WTC11 (cell line): ENCODE measurements at regions not wholly inside any gene's neighbourhood (a gene's known extent, or its start where the extent isn't known, plus 50 kb on each side); places are given as distances from the start of the nearest gene placed in this dataset.

Source experiments
- ATAC-seq: fragments of 200-7000 bp; cut with Tn5 transposase; 2 replicates; pipeline ENCODE4 v1.10.0; 2021; ENCODE audit warnings: mild to moderate bottlenecking, moderate library complexity
- CTCF ChIA-PET: fragments of 300-600 bp; sonication (Branson Sonifier 250); formaldehyde crosslinking; loops from one replicate; lab custom pipeline; 2021; ENCODE audit warnings: antibody characterized with exemption; lab: Charles Lee
- POLR2A ChIA-PET: fragments of 350-600 bp; sonication (Branson Sonifier 250); formaldehyde crosslinking; loops from one replicate; lab custom pipeline; 2021; ENCODE audit warnings: antibody characterized with exemption; lab: Charles Lee
- DNase-seq: peaks from one replicate; pipeline ENCODE4 v3.0.0; 2021; ENCODE audit warnings: low spot score
- H3K27ac Mint-ChIP-seq: 2 replicates; pipeline ENCODE4 v1.8.0; 2021; ENCODE audit warnings: mixed read lengths
- H3K27me3 Mint-ChIP-seq: 2 replicates; pipeline ENCODE4 v1.8.0; 2021; ENCODE audit warnings: low read depth, mild to moderate bottlenecking, moderate library complexity, mixed read lengths
- H3K36me3 Mint-ChIP-seq: 2 replicates; pipeline ENCODE4 v1.8.0; 2021; ENCODE audit warnings: mixed read lengths
- H3K4me1 Mint-ChIP-seq: 2 replicates; pipeline ENCODE4 v1.8.0; 2022; ENCODE audit warnings: mixed read lengths
- H3K4me3 Mint-ChIP-seq: 2 replicates; pipeline ENCODE4 v1.8.0; 2021; ENCODE audit warnings: mild to moderate bottlenecking, moderate library complexity, mixed read lengths
- H3K9me3 Mint-ChIP-seq: 2 replicates; pipeline ENCODE4 v1.8.0; 2021; ENCODE audit warnings: mixed read lengths
- ATF1 ChIP-seq: sonication (generic); formaldehyde crosslinking; IDR thresholded peaks from 2 replicates; pipeline ENCODE4 v1.8.1; 2023; ENCODE audit warnings: mild to moderate bottlenecking, moderate library complexity, missing genetic modification reagents
- CBFB ChIP-seq: sonication (generic); formaldehyde crosslinking; IDR thresholded peaks from 2 replicates; pipeline ENCODE4 v1.8.1; 2022; ENCODE audit warnings: mild to moderate bottlenecking, low read depth, missing genetic modification reagents
- CREM ChIP-seq: sonication (generic); formaldehyde crosslinking; IDR thresholded peaks from 2 replicates; pipeline ENCODE4 v1.8.1; 2022; ENCODE audit warnings: mild to moderate bottlenecking, missing genetic modification reagents, moderate library complexity
- GABPB1 ChIP-seq: sonication (generic); formaldehyde crosslinking; IDR thresholded peaks from 2 replicates; pipeline ENCODE4 v1.8.1; 2023; ENCODE audit warnings: mild to moderate bottlenecking, missing genetic modification reagents
- IRF2 ChIP-seq: sonication (generic); formaldehyde crosslinking; IDR thresholded peaks from 2 replicates; pipeline ENCODE4 v1.8.0; 2022; ENCODE audit warnings: low read depth, missing genetic modification reagents, borderline replicate concordance
- MXD4 ChIP-seq: fragments of 250-450 bp; sonication (Bioruptor Pico); IDR thresholded peaks from 2 replicates; pipeline ENCODE4 v1.8.0; 2021; ENCODE audit warnings: mild to moderate bottlenecking, moderate library complexity, borderline replicate concordance
- NFYB ChIP-seq: sonication (generic); formaldehyde crosslinking; conservative IDR thresholded peaks from 2 replicates; pipeline ENCODE4 v1.8.0; 2022; ENCODE audit warnings: low read depth, missing genetic modification reagents
- NR2C2 ChIP-seq: sonication (generic); formaldehyde crosslinking; IDR thresholded peaks from 2 replicates; pipeline ENCODE4 v1.8.0; 2022; ENCODE audit warnings: mild to moderate bottlenecking, missing genetic modification reagents
- NR3C1 ChIP-seq: sonication (generic); formaldehyde crosslinking; conservative IDR thresholded peaks from 2 replicates; pipeline ENCODE4 v1.8.1; 2023; ENCODE audit warnings: low read depth, mild to moderate bottlenecking, missing genetic modification reagents
- TCF7 ChIP-seq: sonication (generic); formaldehyde crosslinking; IDR thresholded peaks from 2 replicates; pipeline ENCODE4 v1.8.0; 2022; ENCODE audit warnings: mild to moderate bottlenecking, low read depth, missing genetic modification reagents, moderate library complexity
- TEAD1 ChIP-seq: sonication (generic); formaldehyde crosslinking; IDR thresholded peaks from 2 replicates; pipeline ENCODE4 v1.8.0; 2022; ENCODE audit warnings: mild to moderate bottlenecking, missing genetic modification reagents
- TEAD4 ChIP-seq: sonication (generic); formaldehyde crosslinking; IDR thresholded peaks from 2 replicates; pipeline ENCODE4 v1.8.0; 2022; ENCODE audit warnings: mild to moderate bottlenecking, missing genetic modification reagents
- ZBTB21 ChIP-seq: sonication (generic); formaldehyde crosslinking; IDR thresholded peaks from 2 replicates; pipeline ENCODE4 v1.8.1; 2023; ENCODE audit warnings: mild to moderate bottlenecking, missing genetic modification reagents, borderline replicate concordance
- ZNF232 ChIP-seq: sonication (generic); formaldehyde crosslinking; IDR thresholded peaks from 2 replicates; pipeline ENCODE4 v1.8.0; 2022; ENCODE audit warnings: mild to moderate bottlenecking, missing genetic modification reagents
- TF ChIP-seq, protein P1 (sequence below): sonication (generic); formaldehyde crosslinking; IDR thresholded peaks from 2 replicates; pipeline ENCODE4 v1.8.0; 2023; ENCODE audit warnings: missing genetic modification reagents
- TF ChIP-seq, protein P2 (sequence below): fragments of 200-600 bp; IDR thresholded peaks from 2 replicates; pipeline ENCODE4 v1.8.0; 2022; ENCODE audit warnings: antibody characterized with exemption
- TF ChIP-seq, protein P3 (sequence below): sonication (generic); formaldehyde crosslinking; IDR thresholded peaks from 2 replicates; pipeline ENCODE4 v1.8.0; 2022; ENCODE audit warnings: missing genetic modification reagents
- TF ChIP-seq, protein P4 (sequence below): fragments of 250-450 bp; sonication (Bioruptor Pico); IDR thresholded peaks from 2 replicates; pipeline ENCODE4 v1.9.0; 2021; ENCODE audit warnings: mild to moderate bottlenecking
- TF ChIP-seq, protein P5 (sequence below): fragments of 250-450 bp; sonication (Bioruptor Pico); IDR thresholded peaks from 2 replicates; pipeline ENCODE4 v1.9.0; 2021; ENCODE audit warnings: mild to moderate bottlenecking, borderline replicate concordance

DNA sequence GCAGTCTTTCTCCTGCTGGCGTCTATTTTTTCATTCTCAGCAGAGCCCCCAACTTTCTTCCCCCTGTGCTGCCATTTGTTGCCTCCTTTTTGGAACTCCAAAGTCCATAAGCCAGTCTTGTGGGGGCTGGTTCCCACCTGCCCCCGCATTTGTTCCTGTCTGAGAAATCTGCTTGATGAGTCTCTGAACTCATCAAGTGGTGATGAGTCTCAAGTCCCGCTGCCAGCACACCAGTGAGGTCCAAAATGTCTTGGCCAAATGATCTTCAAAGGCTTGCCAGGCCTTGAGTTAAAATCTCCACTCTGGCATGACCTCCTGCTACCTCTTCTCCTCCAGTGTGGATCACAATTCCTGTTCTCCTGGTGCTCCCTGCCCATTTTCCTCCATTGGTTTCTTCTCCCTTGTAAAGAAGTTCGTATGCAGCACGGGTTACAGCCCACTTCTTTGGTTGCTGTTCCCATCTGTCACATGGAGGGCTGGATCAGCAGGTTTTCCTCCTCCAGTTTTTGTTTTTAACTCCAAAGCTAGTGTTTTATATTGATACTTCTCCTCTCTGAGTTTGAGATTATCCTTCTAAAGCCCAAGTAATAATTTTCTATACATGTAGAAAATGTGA lies 72.7 kb upstream of the LIMCH1 start:
- Mint-ChIP-seq H3K36me3 (no peaks in the 10 kb centered on the region), H3K9me3 (0 out of 2 replicates have a peak, but pooled peaks cover 2% of the 10 kb centered on the region), H3K27me3 (no peaks in the 10 kb centered on the region; the same call in 1 of the 2 replicates), H3K4me3 (no peak overlapping the region), H3K27ac (no peak overlapping the region), H3K4me1 (peaks cover 16% of the 10 kb centered on the region)
- ATAC-seq: no peak
- no peak for DNase-seq
- TF ChIP-seq, protein P1, sequence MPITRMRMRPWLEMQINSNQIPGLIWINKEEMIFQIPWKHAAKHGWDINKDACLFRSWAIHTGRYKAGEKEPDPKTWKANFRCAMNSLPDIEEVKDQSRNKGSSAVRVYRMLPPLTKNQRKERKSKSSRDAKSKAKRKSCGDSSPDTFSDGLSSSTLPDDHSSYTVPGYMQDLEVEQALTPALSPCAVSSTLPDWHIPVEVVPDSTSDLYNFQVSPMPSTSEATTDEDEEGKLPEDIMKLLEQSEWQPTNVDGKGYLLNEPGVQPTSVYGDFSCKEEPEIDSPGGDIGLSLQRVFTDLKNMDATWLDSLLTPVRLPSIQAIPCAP (CRISPR knock-in tag): no peak
- TF ChIP-seq GABPB1 (CRISPR knock-in tag): no peak
- TF ChIP-seq, protein P2, sequence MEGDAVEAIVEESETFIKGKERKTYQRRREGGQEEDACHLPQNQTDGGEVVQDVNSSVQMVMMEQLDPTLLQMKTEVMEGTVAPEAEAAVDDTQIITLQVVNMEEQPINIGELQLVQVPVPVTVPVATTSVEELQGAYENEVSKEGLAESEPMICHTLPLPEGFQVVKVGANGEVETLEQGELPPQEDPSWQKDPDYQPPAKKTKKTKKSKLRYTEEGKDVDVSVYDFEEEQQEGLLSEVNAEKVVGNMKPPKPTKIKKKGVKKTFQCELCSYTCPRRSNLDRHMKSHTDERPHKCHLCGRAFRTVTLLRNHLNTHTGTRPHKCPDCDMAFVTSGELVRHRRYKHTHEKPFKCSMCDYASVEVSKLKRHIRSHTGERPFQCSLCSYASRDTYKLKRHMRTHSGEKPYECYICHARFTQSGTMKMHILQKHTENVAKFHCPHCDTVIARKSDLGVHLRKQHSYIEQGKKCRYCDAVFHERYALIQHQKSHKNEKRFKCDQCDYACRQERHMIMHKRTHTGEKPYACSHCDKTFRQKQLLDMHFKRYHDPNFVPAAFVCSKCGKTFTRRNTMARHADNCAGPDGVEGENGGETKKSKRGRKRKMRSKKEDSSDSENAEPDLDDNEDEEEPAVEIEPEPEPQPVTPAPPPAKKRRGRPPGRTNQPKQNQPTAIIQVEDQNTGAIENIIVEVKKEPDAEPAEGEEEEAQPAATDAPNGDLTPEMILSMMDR: no peak
- no peak for TF ChIP-seq NFYB (CRISPR knock-in tag)
- TF ChIP-seq TEAD4 (CRISPR knock-in tag): no peak
- TF ChIP-seq, protein P3, sequence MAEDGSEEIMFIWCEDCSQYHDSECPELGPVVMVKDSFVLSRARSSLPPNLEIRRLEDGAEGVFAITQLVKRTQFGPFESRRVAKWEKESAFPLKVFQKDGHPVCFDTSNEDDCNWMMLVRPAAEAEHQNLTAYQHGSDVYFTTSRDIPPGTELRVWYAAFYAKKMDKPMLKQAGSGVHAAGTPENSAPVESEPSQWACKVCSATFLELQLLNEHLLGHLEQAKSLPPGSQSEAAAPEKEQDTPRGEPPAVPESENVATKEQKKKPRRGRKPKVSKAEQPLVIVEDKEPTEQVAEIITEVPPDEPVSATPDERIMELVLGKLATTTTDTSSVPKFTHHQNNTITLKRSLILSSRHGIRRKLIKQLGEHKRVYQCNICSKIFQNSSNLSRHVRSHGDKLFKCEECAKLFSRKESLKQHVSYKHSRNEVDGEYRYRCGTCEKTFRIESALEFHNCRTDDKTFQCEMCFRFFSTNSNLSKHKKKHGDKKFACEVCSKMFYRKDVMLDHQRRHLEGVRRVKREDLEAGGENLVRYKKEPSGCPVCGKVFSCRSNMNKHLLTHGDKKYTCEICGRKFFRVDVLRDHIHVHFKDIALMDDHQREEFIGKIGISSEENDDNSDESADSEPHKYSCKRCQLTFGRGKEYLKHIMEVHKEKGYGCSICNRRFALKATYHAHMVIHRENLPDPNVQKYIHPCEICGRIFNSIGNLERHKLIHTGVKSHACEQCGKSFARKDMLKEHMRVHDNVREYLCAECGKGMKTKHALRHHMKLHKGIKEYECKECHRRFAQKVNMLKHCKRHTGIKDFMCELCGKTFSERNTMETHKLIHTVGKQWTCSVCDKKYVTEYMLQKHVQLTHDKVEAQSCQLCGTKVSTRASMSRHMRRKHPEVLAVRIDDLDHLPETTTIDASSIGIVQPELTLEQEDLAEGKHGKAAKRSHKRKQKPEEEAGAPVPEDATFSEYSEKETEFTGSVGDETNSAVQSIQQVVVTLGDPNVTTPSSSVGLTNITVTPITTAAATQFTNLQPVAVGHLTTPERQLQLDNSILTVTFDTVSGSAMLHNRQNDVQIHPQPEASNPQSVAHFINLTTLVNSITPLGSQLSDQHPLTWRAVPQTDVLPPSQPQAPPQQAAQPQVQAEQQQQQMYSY (CRISPR knock-in tag): no peak
- TF ChIP-seq NR2C2 (CRISPR knock-in tag): no peak
- TF ChIP-seq, protein P4, sequence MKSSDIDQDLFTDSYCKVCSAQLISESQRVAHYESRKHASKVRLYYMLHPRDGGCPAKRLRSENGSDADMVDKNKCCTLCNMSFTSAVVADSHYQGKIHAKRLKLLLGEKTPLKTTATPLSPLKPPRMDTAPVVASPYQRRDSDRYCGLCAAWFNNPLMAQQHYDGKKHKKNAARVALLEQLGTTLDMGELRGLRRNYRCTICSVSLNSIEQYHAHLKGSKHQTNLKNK (CRISPR knock-in tag): no peak
- TF ChIP-seq IRF2 (CRISPR knock-in tag): no peak
- TF ChIP-seq ZNF232 (CRISPR knock-in tag): no peak
- no peak for TF ChIP-seq ZBTB21 (CRISPR knock-in tag)
- TF ChIP-seq TCF7 (CRISPR knock-in tag): no peak
- TF ChIP-seq ATF1 (CRISPR knock-in tag): no peak
- TF ChIP-seq CREM: no peak
- ChIA-PET POLR2A (no interaction called here), CTCF (no interaction called here)

DNA sequence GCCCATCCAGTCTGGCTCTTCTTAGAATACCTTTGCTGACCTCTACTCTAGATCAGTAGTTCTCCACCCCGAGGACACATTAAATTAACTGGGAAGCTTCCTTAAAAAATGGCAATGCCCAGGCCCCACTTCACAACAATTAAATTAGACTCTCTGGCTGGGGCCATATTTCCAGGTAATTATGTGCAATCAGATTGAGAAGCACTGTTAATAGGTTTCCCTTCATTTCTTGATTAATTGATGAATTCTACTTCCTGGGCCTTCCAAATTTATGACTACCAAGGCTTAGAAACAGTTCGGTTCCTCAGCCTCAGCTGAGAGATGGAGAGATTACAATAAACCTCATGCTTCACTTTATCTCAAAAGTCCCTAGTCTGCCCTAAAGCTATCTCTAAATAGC lies 71.7 kb upstream of the LIMCH1 start:
- POLR2A ChIA-PET: interaction anchor here (0.6 kb wide), 1 partner anchor 10 kb away, joined by 3 read pairs; no protein-coding TSS in a partner anchor
- Mint-ChIP-seq H3K9me3 (0 out of 2 replicates have a peak, but pooled peaks cover 3% of the 10 kb centered on the region), H3K4me1 (peaks cover 16% of the 10 kb centered on the region), H3K4me3 (no peak overlapping the region), H3K36me3 (no peaks in the 10 kb centered on the region), H3K27ac (no peak overlapping the region), H3K27me3 (no peaks in the 10 kb centered on the region; the same call in 1 of the 2 replicates)
- DNase-seq (no peak), ATAC-seq (no peak)
- CTCF ChIA-PET: no interaction called here
- TF ChIP-seq, protein P3 (CRISPR knock-in tag): no peak
- TF ChIP-seq TEAD1 (CRISPR knock-in tag) (no peak), CBFB (CRISPR knock-in tag) (no peak), NR3C1 (CRISPR knock-in tag) (no peak), MXD4 (CRISPR knock-in tag) (no peak)
- TF ChIP-seq, protein P5, sequence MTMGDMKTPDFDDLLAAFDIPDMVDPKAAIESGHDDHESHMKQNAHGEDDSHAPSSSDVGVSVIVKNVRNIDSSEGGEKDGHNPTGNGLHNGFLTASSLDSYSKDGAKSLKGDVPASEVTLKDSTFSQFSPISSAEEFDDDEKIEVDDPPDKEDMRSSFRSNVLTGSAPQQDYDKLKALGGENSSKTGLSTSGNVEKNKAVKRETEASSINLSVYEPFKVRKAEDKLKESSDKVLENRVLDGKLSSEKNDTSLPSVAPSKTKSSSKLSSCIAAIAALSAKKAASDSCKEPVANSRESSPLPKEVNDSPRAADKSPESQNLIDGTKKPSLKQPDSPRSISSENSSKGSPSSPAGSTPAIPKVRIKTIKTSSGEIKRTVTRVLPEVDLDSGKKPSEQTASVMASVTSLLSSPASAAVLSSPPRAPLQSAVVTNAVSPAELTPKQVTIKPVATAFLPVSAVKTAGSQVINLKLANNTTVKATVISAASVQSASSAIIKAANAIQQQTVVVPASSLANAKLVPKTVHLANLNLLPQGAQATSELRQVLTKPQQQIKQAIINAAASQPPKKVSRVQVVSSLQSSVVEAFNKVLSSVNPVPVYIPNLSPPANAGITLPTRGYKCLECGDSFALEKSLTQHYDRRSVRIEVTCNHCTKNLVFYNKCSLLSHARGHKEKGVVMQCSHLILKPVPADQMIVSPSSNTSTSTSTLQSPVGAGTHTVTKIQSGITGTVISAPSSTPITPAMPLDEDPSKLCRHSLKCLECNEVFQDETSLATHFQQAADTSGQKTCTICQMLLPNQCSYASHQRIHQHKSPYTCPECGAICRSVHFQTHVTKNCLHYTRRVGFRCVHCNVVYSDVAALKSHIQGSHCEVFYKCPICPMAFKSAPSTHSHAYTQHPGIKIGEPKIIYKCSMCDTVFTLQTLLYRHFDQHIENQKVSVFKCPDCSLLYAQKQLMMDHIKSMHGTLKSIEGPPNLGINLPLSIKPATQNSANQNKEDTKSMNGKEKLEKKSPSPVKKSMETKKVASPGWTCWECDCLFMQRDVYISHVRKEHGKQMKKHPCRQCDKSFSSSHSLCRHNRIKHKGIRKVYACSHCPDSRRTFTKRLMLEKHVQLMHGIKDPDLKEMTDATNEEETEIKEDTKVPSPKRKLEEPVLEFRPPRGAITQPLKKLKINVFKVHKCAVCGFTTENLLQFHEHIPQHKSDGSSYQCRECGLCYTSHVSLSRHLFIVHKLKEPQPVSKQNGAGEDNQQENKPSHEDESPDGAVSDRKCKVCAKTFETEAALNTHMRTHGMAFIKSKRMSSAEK (CRISPR knock-in tag): no peak
